Fibroblast of the aortic adventitia (primary cell): ENCODE measurements at regions not wholly inside any gene's neighbourhood (a gene's known extent, or its start where the extent isn't known, plus 50 kb on each side); places are given as distances from the start of the nearest gene placed in this dataset.

Experiments
- DNase-seq: peaks from one replicate; pipeline ENCODE4 v3.0.0-alpha.2; 2010; ENCODE audit warnings: low read depth
- H3K4me3 ChIP-seq: 2 replicates; pipeline ENCODE4 v1.5.1; 2011; ENCODE audit warnings: low read depth, mild to moderate bottlenecking, control low read depth, low read length, moderate library complexity
- TF ChIP-seq, protein P1 (sequence below): IDR thresholded peaks from 2 replicates; pipeline ENCODE4 v1.5.1; 2011; ENCODE audit warnings: mild to moderate bottlenecking, low read length, control low read depth, inconsistent platforms; ENCODE audit not compliant: insufficient read depth

DNA sequence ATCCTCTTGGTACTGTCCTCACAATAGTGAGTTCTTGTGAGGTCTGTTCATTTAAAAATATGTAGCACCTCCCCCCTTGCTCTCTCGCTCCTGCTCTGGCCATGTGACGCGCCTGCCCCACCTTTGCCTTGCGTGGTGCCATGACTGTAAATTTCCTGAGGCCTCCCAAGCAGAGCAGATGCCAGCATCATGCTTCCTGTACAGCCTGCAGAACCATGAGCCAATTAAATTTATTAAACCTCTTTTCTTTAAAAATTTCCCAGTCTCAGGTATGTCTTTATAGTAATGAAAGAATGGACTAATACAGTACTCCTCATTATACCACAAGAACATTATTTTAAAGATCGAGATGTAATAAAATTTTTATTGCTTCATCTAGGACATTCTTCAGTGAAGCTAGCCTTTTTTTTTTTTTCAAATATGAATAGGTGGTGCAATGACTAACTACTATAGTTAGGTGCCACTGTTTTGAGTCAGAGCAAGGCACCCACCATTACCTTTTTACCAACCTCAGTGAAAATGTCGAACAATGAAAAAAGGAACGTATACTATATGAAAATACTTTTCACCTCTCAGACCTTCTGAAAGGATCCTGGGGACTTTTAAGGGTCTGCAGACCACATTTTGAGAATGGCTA lies 191.1 kb upstream of the SGK1 start:
- no peak overlapping the region for H3K4me3 ChIP-seq
- TF ChIP-seq, protein P1, sequence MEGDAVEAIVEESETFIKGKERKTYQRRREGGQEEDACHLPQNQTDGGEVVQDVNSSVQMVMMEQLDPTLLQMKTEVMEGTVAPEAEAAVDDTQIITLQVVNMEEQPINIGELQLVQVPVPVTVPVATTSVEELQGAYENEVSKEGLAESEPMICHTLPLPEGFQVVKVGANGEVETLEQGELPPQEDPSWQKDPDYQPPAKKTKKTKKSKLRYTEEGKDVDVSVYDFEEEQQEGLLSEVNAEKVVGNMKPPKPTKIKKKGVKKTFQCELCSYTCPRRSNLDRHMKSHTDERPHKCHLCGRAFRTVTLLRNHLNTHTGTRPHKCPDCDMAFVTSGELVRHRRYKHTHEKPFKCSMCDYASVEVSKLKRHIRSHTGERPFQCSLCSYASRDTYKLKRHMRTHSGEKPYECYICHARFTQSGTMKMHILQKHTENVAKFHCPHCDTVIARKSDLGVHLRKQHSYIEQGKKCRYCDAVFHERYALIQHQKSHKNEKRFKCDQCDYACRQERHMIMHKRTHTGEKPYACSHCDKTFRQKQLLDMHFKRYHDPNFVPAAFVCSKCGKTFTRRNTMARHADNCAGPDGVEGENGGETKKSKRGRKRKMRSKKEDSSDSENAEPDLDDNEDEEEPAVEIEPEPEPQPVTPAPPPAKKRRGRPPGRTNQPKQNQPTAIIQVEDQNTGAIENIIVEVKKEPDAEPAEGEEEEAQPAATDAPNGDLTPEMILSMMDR: no peak
- no peak for DNase-seq

DNA sequence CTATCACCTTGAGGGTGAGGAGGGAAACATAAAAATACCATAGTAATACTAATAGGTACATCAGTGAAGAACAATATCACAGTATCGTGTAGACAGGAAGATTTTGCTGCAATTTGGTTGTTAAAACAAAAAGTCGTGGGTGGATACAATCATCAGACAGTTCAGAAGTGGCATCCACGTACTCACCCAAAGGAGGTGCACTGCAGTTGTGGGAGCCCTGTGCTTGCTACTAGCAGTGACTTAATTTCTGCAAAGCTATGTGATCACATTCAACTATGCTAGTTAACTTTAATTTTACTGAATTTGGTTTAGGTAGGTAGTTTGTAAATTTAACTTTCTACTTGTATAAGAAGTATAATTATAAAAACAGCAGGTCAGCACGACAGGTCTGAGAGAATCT lies 188.2 kb upstream of the SGK1 start:
- TF ChIP-seq, protein P1: no peak
- DNase-seq: no peak

DNA sequence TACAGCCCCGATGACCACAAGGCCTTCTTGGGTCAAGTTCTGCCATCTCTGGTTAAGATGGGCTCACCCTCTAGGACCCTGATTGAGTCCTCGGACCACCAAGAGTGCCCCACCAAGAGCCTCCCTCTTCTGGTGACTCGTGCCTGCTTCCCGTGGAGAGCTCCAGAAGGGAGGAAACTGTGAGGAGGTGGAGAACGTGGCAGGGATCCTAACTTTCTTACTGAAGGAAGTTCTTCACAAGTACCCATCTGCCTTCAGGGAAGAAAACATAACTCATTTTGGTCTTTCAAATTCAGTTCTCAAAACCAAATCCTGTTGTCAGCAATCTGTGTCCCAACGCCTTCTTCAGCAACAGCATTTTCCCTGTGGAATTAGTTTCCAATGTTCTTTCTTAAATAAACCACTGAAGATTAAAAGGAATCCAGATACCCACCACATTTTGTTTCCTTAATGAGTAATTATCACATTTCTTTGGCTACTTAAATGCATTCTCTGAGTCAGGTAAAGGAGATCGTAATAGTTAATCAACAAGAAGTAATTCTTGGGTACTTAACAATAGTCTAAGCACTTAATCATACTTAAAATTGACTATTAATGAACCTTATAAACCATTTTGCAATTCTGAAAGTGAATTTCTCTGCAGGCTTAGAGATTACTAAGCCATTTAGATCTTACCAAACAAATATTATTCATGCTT lies 185.8 kb upstream of the SGK1 start:
- no peak overlapping the region for H3K4me3 ChIP-seq
- peak; percentile 11 for DNase-seq
- TF ChIP-seq, protein P1: no peak

More for the DNA sequence above, 188.2 kb upstream of the SGK1 start:
- H3K4me3 ChIP-seq: no peak overlapping the region

DNA sequence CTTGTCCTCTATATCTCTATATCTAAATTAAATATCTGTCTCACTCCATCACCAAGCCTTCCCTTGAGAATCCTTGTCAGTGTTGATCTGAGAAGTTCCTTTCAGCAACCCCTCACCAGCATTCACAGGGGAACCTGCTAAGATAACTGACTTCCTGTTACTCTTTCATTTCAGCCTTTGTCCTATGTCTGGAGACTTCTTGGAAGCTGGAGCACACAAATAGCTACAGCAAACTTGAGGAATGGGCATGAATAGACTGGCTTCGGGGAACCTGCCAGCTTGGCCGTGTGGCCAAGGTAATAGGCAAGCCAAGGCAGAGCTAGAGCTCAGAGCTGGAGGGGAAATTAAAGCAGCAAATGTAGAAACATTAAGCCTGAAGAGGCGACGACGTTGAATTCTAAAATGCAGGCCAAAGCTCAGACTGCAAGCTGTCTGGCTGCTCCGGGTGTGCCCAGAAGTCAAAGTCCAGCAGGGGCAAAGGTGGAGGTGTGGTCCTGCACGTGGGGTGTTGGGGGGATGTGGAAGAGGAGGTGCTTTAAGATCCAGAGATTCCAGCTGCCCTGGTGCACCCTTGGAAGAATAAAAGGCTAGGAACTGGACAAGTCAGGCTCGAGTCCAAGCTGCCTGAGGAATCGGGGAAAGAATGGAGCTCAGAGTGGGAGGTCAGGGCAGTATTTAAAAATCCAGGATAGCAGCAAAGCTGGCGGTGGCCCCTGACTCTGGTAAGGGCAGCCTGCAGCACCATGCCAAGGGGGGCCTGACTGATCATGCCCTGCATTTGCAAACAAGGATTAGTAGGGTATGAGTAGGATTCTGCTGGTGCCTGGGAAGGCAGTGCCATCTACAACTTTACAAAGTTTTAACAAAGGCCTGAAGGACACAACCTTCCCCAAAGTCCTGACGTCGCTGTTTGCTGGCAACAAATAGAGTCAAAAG lies 185.0 kb upstream of the SGK1 start:
- TF ChIP-seq, protein P1: no peak
- no peak overlapping the region for H3K4me3 ChIP-seq
- DNase-seq: no peak

DNA sequence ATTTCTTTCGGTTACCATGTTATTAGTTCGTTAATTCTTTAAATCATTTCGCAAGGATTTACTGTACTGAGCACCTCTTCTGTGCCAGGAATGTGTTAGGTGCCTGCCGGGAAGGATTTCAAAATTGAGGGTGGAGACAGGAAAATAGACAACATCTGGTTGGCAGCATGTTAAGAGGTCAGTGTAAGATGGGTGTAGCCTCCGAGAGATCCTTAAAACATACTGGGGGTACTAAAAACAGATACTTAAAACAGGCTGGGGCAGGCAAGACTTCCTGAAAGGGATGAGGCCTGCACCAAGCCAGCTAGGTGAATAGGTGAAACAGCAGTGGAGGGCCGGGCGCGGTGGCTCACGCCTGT lies 178.0 kb upstream of the SGK1 start:
- DNase-seq: no peak
- TF ChIP-seq, protein P1: no peak
- no peak overlapping the region for H3K4me3 ChIP-seq

DNA sequence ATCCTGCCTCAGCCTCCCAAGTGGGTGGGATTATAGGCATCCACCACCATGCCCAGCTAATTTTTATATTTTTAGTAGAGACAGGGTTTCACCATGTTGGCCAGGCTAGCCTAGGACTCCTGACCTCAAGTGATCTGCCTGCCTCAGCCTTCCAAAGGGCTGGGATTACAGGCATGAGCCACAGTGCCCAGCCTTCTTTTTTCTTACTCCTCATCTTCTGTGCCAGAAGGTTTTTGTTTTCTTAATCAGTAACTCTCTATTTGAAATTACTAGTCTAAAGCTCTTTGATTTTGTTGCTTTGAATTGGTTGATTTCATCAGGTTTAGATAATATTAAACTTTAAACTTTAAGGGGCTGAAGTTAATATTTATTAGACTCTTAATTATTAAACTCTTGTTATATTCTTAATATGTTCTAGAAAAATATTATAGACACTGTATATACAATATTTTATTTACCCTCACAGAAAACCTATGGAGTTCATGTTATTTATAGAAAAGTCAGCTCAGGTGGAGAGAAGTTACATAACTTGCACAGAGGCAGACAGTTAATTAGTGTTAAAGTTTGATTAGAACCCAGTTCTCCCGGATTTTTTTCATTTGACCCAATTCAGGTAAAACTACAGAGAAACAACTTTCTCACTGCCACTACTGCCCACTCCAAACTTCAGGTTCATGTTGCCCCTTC lies 177.4 kb upstream of the SGK1 start:
- DNase-seq: no peak
- TF ChIP-seq, protein P1: no peak
- H3K4me3 ChIP-seq: no peak overlapping the region
